C4-2B (cell line): ENCODE measurements at regions not wholly inside any gene's neighbourhood (a gene's known extent, or its start where the extent isn't known, plus 50 kb on each side); places are given as distances from the start of the nearest gene placed in this dataset.

Experiments used
- H3K27ac ChIP-seq: fragments of 450-650 bp; 2 replicates; pipeline ENCODE4 v1.5.1; 2017
- ZFX ChIP-seq: fragments of 450-650 bp; IDR thresholded peaks from 2 replicates; pipeline ENCODE4 v1.6.1; 2017
- TF ChIP-seq, protein P1 (sequence below): fragments of 450-650 bp; conservative IDR thresholded peaks from 2 replicates; pipeline ENCODE4 v1.5.1; 2017; ENCODE audit warnings: mild to moderate bottlenecking

DNA sequence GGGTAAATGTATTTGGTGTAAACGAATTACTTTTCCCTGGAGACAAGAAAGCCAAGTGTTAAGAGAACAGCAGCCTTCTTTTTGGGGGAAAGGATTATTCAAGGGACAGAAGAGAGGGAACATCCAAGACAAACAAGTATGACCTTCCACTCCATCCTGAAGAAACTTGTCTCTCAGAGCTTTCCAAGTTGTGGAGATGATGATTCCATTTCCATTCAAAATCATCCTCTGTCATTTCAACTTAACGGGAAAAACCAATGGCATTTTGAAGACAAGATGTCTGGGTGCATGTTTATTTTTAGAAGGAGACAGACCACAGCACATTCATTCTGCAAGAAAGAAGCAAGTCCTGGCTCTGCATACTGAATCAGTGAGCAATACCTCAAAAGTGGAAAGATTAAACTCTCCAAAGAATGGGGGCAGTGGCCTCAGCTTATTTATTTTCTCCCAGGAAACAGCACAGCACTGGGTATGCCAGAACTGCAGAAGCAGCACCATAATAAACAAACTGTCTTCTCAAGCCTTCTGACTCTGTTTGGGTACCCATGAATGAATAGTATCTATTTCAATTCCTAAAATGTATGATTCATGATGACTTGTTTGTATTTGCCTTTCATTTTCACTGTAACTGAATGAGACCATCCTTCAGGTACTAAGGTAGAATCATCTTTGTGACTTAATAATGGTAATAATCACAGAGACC lies 541.0 kb downstream of the RFC3 start:
- H3K27ac ChIP-seq = no peak overlapping the region

DNA sequence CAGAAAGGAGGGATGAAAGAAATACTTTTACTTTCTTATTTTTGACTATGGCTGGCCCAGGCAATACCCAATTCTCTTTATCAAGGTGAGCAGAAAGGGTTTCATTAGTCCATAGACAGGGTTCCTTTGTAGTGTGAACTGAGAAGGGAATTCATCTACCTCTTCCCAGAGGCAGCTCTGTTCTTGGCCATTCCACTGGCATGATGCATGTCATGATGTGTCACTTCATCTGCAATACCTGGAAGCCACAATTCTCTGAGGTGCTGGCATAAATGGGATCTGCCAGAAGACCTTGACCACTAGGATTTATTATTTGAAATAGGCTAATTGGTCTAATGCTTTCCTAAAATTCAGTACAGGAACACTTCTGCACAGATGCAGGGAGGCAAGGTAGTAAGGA lies 542.8 kb downstream of the RFC3 start:
- H3K27ac ChIP-seq = no peak overlapping the region

More for the DNA sequence above, 541.0 kb downstream of the RFC3 start:
- TF ChIP-seq, protein P1, sequence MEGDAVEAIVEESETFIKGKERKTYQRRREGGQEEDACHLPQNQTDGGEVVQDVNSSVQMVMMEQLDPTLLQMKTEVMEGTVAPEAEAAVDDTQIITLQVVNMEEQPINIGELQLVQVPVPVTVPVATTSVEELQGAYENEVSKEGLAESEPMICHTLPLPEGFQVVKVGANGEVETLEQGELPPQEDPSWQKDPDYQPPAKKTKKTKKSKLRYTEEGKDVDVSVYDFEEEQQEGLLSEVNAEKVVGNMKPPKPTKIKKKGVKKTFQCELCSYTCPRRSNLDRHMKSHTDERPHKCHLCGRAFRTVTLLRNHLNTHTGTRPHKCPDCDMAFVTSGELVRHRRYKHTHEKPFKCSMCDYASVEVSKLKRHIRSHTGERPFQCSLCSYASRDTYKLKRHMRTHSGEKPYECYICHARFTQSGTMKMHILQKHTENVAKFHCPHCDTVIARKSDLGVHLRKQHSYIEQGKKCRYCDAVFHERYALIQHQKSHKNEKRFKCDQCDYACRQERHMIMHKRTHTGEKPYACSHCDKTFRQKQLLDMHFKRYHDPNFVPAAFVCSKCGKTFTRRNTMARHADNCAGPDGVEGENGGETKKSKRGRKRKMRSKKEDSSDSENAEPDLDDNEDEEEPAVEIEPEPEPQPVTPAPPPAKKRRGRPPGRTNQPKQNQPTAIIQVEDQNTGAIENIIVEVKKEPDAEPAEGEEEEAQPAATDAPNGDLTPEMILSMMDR = no peak
- no peak for TF ChIP-seq ZFX

DNA sequence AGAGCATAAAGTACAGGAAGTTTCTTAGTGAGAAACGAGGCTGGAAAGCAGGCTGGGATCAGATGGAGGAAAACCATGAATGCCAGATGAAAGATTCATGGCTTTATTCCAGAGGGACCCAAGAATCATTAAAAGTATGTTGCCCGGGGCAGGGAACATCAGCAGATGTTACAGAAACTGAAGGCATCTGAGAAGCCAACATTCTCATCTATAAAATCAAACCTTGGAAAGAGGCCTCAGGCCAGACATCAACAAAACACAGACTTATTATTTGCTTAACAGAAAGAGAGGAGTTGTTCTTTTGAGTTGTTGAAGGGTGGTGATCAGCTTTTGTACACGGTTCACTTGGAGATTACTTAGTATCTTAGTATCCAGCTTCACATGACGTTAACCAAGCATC lies 543.6 kb downstream of the RFC3 start:
- no peak overlapping the region for H3K27ac ChIP-seq
- no peak for TF ChIP-seq ZFX
- TF ChIP-seq, protein P1 = no peak

More for the DNA sequence above, 542.8 kb downstream of the RFC3 start:
- TF ChIP-seq, protein P1 = no peak
- no peak for TF ChIP-seq ZFX

DNA sequence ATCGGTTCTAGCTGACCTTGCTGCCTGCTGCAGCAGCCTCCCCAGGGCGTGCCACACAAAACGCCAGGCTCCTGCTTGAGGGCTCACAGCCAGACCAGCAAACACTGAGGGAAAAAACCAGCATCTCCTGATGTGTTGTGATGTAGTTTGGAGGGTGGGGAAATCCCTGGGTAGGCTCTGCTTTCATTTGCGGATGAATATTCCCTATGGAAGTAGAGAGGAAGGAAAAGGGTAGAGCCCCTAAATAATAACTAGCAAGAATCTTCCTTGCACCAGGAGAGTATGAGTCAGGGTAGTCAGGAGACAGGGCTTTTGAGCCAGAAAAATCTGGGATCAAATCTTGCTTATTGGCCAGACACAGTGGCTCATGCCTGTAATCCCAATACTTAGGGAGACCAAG lies 545.3 kb downstream of the RFC3 start:
- no peak for TF ChIP-seq ZFX
- TF ChIP-seq, protein P1 = no peak
- H3K27ac ChIP-seq = no peak overlapping the region

DNA sequence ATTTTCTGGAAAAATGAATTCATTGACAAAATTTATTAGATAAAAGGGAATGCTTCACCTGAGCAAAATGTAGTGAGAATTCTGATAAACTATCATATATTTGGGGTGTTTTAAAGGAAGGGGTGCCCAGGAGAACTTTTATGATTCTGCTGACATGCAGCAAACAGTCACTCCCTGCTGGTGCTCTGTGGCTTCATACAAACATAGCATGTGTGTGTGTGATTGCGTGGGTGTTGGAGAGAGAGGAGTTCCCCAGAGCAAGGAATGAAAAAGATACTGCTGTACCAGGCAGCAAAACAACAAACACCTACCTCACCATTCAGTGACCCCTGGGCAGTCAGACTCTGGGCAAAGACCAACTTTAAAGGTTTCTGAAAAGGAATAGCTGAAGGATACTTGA lies 546.7 kb downstream of the RFC3 start:
- no peak overlapping the region for H3K27ac ChIP-seq
- TF ChIP-seq, protein P1 = no peak
- TF ChIP-seq ZFX = no peak

DNA sequence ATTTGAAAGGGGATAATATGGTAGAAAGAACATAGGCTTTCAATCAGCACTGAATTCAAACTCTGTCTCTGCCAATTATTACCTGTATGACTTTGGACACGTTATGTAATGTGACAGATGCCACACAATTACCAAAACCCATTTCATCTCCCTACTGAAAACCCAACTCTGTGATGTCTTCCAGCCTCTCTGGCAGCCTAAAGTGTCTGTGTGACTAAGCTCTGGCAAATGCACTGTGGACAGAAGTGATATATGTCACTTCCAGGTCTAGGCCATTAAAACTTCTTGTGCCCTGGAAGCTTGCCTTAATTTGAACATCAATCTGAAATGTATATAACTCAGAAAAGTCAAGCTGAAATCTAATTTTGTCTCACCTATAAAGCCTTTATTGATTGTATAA lies 552.0 kb downstream of the RFC3 start:
- TF ChIP-seq, protein P1 = no peak
- TF ChIP-seq ZFX = no peak
- H3K27ac ChIP-seq = no peak overlapping the region

DNA sequence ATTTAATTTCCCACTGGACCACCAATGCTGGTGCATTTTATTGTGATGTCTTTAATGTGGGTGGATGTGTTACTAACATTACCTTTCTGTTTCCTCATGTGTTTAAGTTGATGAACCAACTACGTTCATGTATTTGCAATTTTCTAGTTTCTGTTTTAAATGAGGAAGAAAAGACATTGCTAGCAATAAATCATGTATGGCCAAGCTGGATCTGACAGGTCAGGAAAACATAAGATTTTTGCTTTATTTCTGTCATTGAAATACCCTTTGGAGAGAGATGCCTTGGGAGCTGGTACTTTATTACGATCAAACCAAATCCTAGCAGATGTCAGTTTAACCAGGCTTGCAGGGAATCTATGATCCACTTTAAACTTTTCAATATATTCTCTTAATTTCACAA lies 553.2 kb downstream of the RFC3 start:
- H3K27ac ChIP-seq = no peak overlapping the region
- TF ChIP-seq, protein P1 = no peak
- TF ChIP-seq ZFX = no peak
